Suprapubic skin (tissue), 4 donors: ENCODE measurements at regions not wholly inside any gene's neighbourhood (a gene's known extent, or its start where the extent isn't known, plus 50 kb on each side); places are given as distances from the start of the nearest gene placed in this dataset.

Source experiments
- DNase-seq, 2 donors: peaks; one replicate each; pipeline ENCODE4 v3.0.0-alpha.2; 2019; ENCODE audit warnings: low spot score in 2 of 2
- H3K27ac ChIP-seq: fragments of 200-600 bp; sonication (generic); one replicate; pipeline ENCODE4 v1.5.1; 2019
- H3K27me3 ChIP-seq: fragments of 200-600 bp; sonication (generic); one replicate; pipeline ENCODE4 v1.5.1; 2019
- H3K36me3 ChIP-seq: fragments of 200-600 bp; sonication (generic); one replicate; pipeline ENCODE4 v1.5.1; 2019
- H3K4me1 ChIP-seq: fragments of 200-600 bp; sonication (generic); one replicate; pipeline ENCODE4 v1.5.1; 2019
- H3K4me3 ChIP-seq: fragments of 200-600 bp; sonication (generic); one replicate; pipeline ENCODE4 v1.5.1; 2019; ENCODE audit warnings: mild to moderate bottlenecking
- H3K9me3 ChIP-seq: fragments of 200-600 bp; sonication (generic); one replicate; pipeline ENCODE4 v1.5.1; 2019
- EP300 ChIP-seq: sonication (generic); formaldehyde crosslinking; IDR thresholded peaks from one replicate; pipeline ENCODE4 v1.6.1; 2017; ENCODE audit warnings: antibody characterized with exemption
- POLR2A ChIP-seq, 2 donors: fragments of 450-650 bp; IDR thresholded peaks; one replicate each; pipeline ENCODE4 v1.6.1; 2017; ENCODE audit warnings: antibody characterized with exemption in 2 of 2, mild to moderate bottlenecking in 2 of 2, moderate library complexity in 2 of 2
- POLR2AphosphoS5 ChIP-seq, 3 donors: sonication (generic); formaldehyde crosslinking; IDR thresholded peaks; one replicate each; pipeline ENCODE4 v1.6.1; 2017; ENCODE audit warnings: antibody characterized with exemption in 3 of 3
- WGBS: methylation state at CpG from one replicate; pipeline ENCODE4 v1.1.5; 2018; 5-methylcytosine and 5-hydroxymethylcytosine counted together
- TF ChIP-seq, protein P1 (sequence below), 2 donors: fragments of 200-600 bp in 1 of 2; fragments of 450-650 bp in 1 of 2; sonication (generic) in 1 of 2; IDR thresholded peaks; one replicate each; pipeline ENCODE4 v1.5.1; 2016 to 2019; ENCODE audit warnings: antibody characterized with exemption in 2 of 2, mild to moderate bottlenecking in 1 of 2, moderate library complexity in 1 of 2

DNA sequence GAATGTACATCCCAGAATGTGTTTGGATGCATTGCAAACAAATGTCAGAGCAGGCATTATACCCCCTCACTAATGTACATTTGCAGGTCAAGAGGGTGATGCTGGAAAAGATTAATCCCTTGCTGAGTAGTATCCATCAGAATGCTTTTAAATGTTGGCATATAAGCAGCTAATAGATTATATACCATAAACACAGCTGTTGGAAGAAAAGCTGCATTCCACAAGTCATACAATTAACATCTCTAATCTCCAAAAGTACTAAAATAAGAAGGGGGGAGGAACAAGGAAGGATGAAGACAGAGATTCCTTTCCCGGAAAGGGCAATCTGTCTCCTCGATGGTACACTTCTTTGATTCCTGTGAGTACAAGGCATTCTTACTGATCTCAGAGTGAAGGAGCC lies 445.7 kb upstream of the CDIN1 start:
- 45% methylated on average over 2 of the region's 2 CpGs for WGBS
- DNase-seq, result no peak
- H3K27me3 ChIP-seq, result no peaks in the 10 kb centered on the region
- no peaks in the 10 kb centered on the region for H3K9me3 ChIP-seq
- H3K36me3 ChIP-seq, result no peaks in the 10 kb centered on the region
- TF ChIP-seq, protein P1, sequence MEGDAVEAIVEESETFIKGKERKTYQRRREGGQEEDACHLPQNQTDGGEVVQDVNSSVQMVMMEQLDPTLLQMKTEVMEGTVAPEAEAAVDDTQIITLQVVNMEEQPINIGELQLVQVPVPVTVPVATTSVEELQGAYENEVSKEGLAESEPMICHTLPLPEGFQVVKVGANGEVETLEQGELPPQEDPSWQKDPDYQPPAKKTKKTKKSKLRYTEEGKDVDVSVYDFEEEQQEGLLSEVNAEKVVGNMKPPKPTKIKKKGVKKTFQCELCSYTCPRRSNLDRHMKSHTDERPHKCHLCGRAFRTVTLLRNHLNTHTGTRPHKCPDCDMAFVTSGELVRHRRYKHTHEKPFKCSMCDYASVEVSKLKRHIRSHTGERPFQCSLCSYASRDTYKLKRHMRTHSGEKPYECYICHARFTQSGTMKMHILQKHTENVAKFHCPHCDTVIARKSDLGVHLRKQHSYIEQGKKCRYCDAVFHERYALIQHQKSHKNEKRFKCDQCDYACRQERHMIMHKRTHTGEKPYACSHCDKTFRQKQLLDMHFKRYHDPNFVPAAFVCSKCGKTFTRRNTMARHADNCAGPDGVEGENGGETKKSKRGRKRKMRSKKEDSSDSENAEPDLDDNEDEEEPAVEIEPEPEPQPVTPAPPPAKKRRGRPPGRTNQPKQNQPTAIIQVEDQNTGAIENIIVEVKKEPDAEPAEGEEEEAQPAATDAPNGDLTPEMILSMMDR (IDR thresholded peaks at IDR 0.05), result no peak
- H3K4me1 ChIP-seq, result no peaks in the 10 kb centered on the region
- H3K27ac ChIP-seq, result no peak overlapping the region
- H3K4me3 ChIP-seq, result no peak overlapping the region

DNA sequence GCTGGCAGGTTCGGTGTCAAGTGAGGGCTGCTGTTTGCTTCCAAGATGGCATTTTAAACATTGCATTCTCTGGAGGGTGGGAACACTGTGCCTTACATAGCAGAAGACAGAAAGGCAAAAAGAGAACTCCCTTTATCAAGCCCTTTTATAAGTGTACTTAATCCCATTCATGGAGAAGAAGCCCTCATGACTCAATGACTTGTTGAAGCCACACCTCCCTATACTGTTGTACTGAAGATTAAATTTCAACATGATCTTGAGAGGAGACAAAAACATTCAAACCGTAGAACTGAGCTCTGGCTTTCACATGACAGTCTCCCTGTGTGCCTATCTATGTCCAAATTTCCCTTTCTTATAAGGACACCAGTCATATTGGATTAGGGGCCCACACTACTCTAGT lies 443.4 kb upstream of the CDIN1 start:
- Histone ChIP-seq H3K27ac (no peak overlapping the region), H3K9me3 (no peaks in the 10 kb centered on the region), H3K4me3 (no peak overlapping the region), H3K4me1 (no peaks in the 10 kb centered on the region), H3K27me3 (no peaks in the 10 kb centered on the region), H3K36me3 (no peaks in the 10 kb centered on the region)
- 91% methylated on average over 2 of the region's 2 CpGs for WGBS
- no peak for DNase-seq
- TF ChIP-seq EP300 (no peak), POLR2AphosphoS5 (IDR thresholded peaks at IDR 0.05) (no peak), POLR2A (IDR thresholded peaks at IDR 0.05) (no peak)
- TF ChIP-seq, protein P1 (IDR thresholded peaks at IDR 0.05), result no peak

DNA sequence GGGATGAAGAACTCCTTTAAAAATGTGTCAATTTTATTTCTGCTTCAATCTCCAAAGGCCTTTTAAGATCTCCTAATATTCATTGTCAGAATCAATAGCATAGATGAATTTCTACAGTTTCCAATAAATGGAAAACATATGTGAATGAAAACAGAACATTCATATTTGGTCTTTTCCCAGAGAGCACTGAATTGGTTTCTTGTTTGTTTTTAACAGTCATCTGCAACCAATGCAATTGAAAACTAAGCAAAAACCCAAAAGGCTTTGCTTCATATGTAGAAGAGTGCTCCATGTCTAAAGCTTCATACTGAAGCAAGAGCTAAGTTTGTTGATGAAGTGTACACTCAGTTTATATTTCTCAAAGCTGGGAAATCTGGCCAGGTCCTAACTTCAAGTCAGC lies 426.5 kb upstream of the CDIN1 start:
- Histone ChIP-seq H3K27ac (no peak overlapping the region), H3K4me3 (no peak overlapping the region), H3K9me3 (no peaks in the 10 kb centered on the region), H3K36me3 (no peaks in the 10 kb centered on the region), H3K27me3 (no peaks in the 10 kb centered on the region), H3K4me1 (peaks cover 3% of the 10 kb centered on the region)
- DNase-seq, result no peak
- TF ChIP-seq, protein P1 (IDR thresholded peaks at IDR 0.05), result no peak
- TF ChIP-seq POLR2AphosphoS5 (IDR thresholded peaks at IDR 0.05) (no peak), POLR2A (IDR thresholded peaks at IDR 0.05) (no peak), EP300 (no peak)

DNA sequence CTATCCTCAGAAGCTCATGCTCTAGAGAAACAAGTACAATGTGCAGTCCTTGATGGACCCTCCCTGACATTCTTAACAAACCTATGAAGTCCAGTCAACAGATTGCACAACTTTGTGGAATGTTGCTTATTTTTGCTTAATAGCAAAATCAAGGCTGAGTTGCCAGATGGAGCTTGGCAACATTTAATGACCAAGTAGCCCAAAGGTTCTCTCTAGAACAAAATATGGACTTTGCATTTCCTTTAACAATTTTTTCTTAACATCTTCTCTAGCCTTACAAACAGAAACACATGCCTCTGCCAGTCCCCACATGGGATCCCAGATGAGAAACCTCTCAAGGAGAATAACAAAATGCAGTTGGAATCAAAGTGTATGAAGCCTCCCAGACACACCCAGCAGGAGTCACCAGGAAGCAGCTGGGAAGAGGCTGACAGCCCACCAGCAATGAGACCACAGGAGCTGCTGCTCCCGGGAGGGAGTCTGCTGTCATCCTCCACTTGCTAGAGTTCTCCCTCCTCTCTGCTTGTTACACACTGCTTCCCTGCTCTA lies 422.5 kb upstream of the CDIN1 start:
- WGBS, result 29% methylated on average over 1 of the region's 1 CpG
- TF ChIP-seq POLR2AphosphoS5 (IDR thresholded peaks at IDR 0.05), result peak in 1 of 3 donors; percentile 55
- TF ChIP-seq, protein P1 (IDR thresholded peaks at IDR 0.05), result no peak
- no peaks in the 10 kb centered on the region for H3K9me3 ChIP-seq
- peak in 1 of 2 donors; percentile 67 for DNase-seq
- H3K27ac ChIP-seq, result peak overlapping the region; percentile 70
- no peak overlapping the region for H3K4me3 ChIP-seq
- H3K36me3 ChIP-seq, result no peaks in the 10 kb centered on the region
- no peaks in the 10 kb centered on the region for H3K27me3 ChIP-seq
- peaks cover 3% of the 10 kb centered on the region for H3K4me1 ChIP-seq

DNA sequence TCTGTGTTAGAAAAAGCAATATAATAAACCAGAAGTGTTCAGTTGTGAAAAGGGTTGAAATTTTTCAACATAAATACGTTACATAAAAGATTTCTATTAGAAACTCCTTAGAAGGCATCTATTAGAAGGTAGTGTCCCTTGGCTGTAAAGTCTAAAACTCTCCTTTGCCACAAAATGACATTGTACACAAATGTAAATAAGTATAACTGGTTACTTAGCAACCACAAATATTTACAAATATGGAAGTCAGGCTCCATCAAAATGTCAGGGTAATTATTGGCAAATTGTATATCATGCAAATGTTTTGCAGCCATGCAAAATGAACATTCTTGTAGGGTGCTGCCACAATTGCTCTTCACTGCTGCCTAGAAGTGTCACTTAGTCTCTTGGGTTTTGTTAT lies 419.1 kb upstream of the CDIN1 start:
- no peak for DNase-seq
- Histone ChIP-seq H3K9me3 (no peaks in the 10 kb centered on the region), H3K4me1 (peaks cover 6% of the 10 kb centered on the region), H3K27ac (no peak overlapping the region), H3K27me3 (no peaks in the 10 kb centered on the region), H3K36me3 (no peaks in the 10 kb centered on the region), H3K4me3 (no peak overlapping the region)
- WGBS, result 88% methylated on average over 1 of the region's 1 CpG
- TF ChIP-seq EP300 (no peak), POLR2AphosphoS5 (IDR thresholded peaks at IDR 0.05) (no peak), POLR2A (IDR thresholded peaks at IDR 0.05) (no peak)
- TF ChIP-seq, protein P1 (IDR thresholded peaks at IDR 0.05), result no peak
